GM18499 (cell line): ENCODE measurements at regions not wholly inside any gene's neighbourhood (a gene's known extent, or its start where the extent isn't known, plus 50 kb on each side); places are given as distances from the start of the nearest gene placed in this dataset.

Source experiments
- ATAC-seq: cut with Tn5 transposase; IDR thresholded peaks from one replicate; pipeline ENCODE4 v1.9.1; 2021; ENCODE audit warnings: moderate number of reproducible peaks; ENCODE audit not compliant: insufficient read depth, unreplicated experiment

- ATAC-seq: no peak
Observed at GRCh38 chr18:10009321-10010144, 95.7 kb downstream of the VAPA start.

GRCh38 chr18:10010611-10011015 is 96.8 kb downstream of the VAPA start:
- ATAC-seq: no peak

GRCh38 chr18:10011061-10011460 is 97.2 kb downstream of the VAPA start:
- ATAC-seq: no peak

- no peak for ATAC-seq
Observed at GRCh38 chr18:10011751-10012150, 97.9 kb downstream of the VAPA start.

GRCh38 chr18:10012526-10012925 is 98.7 kb downstream of the VAPA start:
- no peak for ATAC-seq

GRCh38 chr18:10013621-10014543 is 100.1 kb downstream of the VAPA start:
- ATAC-seq: no peak

GRCh38 chr18:10015288-10015701 is 101.5 kb downstream of the VAPA start:
- ATAC-seq: no peak

- ATAC-seq: no peak
Observed at GRCh38 chr18:10015941-10016819, 102.4 kb downstream of the VAPA start.

- ATAC-seq: no peak
Observed at GRCh38 chr18:10017043-10017442, 103.2 kb downstream of the VAPA start.

GRCh38 chr18:10018289-10018688 is 104.5 kb downstream of the VAPA start:
- ATAC-seq: no peak

GRCh38 chr18:10020171-10020570 is 106.4 kb downstream of the VAPA start:
- no peak for ATAC-seq

- no peak for ATAC-seq
Observed at GRCh38 chr18:10022365-10022764, 108.5 kb downstream of the VAPA start.

- ATAC-seq: no peak
Observed at GRCh38 chr18:10023853-10024570, 110.2 kb downstream of the VAPA start.

GRCh38 chr18:10025711-10026670 is 112.2 kb downstream of the VAPA start:
- ATAC-seq: no peak

GRCh38 chr18:10027031-10027430 is 113.2 kb downstream of the VAPA start:
- no peak for ATAC-seq

GRCh38 chr18:10027461-10027860 is 113.6 kb downstream of the VAPA start:
- no peak for ATAC-seq

GRCh38 chr18:10029711-10030110 is 115.9 kb downstream of the VAPA start:
- ATAC-seq: no peak

GRCh38 chr18:10030816-10031541 is 117.2 kb downstream of the VAPA start:
- no peak for ATAC-seq
